ENCODE measurements at regions not wholly inside any gene's neighbourhood (a gene's known extent, or its start where the extent isn't known, plus 50 kb on each side); places are given as distances from the start of the nearest gene placed in this dataset.
"Not testable (repeated sequence)": the region's sequence is repeated elsewhere in the genome, so short reads cannot be mapped to it uniquely, and the experiment has no call there.

DNA sequence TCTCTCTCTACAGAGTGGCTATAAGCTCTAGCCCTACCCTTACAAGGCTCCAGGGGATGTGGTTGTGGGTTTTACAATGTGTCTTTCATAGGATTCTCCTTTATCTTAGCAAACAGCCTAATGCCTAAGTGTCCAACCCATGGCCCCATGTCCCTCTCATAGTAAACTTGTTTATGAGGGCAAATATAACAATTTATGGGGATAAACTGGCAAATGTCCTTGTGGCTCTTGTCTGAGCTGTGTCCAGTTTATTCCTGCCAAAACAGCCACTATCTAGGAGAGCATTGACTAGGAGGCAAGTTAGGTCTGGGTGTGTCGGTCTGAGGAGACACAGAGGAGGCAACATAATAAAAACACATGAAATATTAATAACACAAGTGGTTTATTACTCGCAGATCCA lies 335.1 kb downstream of the IZUMO3 start:
- Mint-ChIP-seq H3K27ac (no peak overlapping the region), H3K9me3 (ENCODE audit: insufficient read depth) (no peaks in the 10 kb centered on the region), H3K27me3 (no peaks in the 10 kb centered on the region), H3K4me3 (no peak overlapping the region), H3K4me1 (no peaks in the 10 kb centered on the region)
- H3K9ac ChIP-seq (ENCODE audit: low read length), result no peak overlapping the region
- no peak overlapping the region for H2AFZ ChIP-seq (ENCODE audit: insufficient read depth, low read depth, low read length, poor library complexity, severe bottlenecking)
- ChIA-PET CTCF (no interaction called here), POLR2A (no interaction called here)
- no peaks in the 10 kb centered on the region for H3K4me1 ChIP-seq (ENCODE audit: control insufficient read depth in 2 of 2, insufficient read depth in 2 of 2, low read length in 2 of 2)
- no peak overlapping the region for H3K27ac ChIP-seq (ENCODE audit: low read length in 2 of 2)
- DNase-seq, result no peak
- no peaks in the 10 kb centered on the region for H3K79me2 ChIP-seq (ENCODE audit: control insufficient read depth, insufficient read depth, low read length)
- peaks cover 0 to 4% (median 2%) of the 10 kb centered on the region in 3 donors for H3K9me3 ChIP-seq (ENCODE audit: control extremely low read depth in 1 of 3, control insufficient read depth in 2 of 3, insufficient read depth in 1 of 3, low read length in 2 of 3)
- H3K27me3 ChIP-seq (replicated peaks in 1 of 4; ENCODE audit: control extremely low read depth in 1 of 4, control insufficient read depth in 3 of 4, insufficient read depth in 4 of 4, low read length in 3 of 4), result no peaks in the 10 kb centered on the region
- H3K36me3 ChIP-seq (replicated peaks in 1 of 2; ENCODE audit: control extremely low read depth in 1 of 2, control insufficient read depth in 1 of 2, extremely low read depth in 1 of 2, insufficient read depth in 2 of 2, low read length in 1 of 2), result no peaks in the 10 kb centered on the region
- no peaks in the 10 kb centered on the region for H4K20me1 ChIP-seq (ENCODE audit: control insufficient read depth, insufficient read depth, low read length, poor library complexity, severe bottlenecking)
- no CpG with 5 or more reads among the region's 2 CpGs for WGBS (ENCODE audit: insufficient coverage)
- TF ChIP-seq CTCF (IDR thresholded peaks at IDR 0.05) (no peak), EZH2 (IDR thresholded peaks at IDR 0.05; ENCODE audit: borderline replicate concordance, insufficient read depth, low read depth, low read length, poor library complexity, severe bottlenecking) (no peak)
- no peak for ATAC-seq (ENCODE audit: low read depth)
- H3K4me3 ChIP-seq (ENCODE audit: control extremely low read depth in 1 of 5, extremely low read depth in 1 of 5, insufficient read depth in 1 of 5, low read depth in 2 of 5, low read length in 4 of 5), result no peak overlapping the region
- no peak overlapping the region for H3K4me2 ChIP-seq (replicated peaks; ENCODE audit: low read depth, low read length, poor library complexity, severe bottlenecking)
- intact Hi-C loops (cut with micrococcal nuclease), result no loop called here

GRCh38 chr9:24189986-24190385 lies 355.7 kb downstream of the IZUMO3 start:
- Mint-ChIP-seq H3K9me3 (ENCODE audit: insufficient read depth) (peaks cover 12% of the 10 kb centered on the region), H3K27ac (no peak overlapping the region), H3K27me3 (no peaks in the 10 kb centered on the region), H3K4me3 (no peak overlapping the region), H3K4me1 (no peaks in the 10 kb centered on the region)
- TF ChIP-seq EZH2 (IDR thresholded peaks at IDR 0.05; ENCODE audit: borderline replicate concordance, insufficient read depth, low read depth, low read length, poor library complexity, severe bottlenecking) (no peak), CTCF (IDR thresholded peaks at IDR 0.05) (no peak)
- CTCF ChIA-PET, result no interaction called here
- DNase-seq (no peak), ATAC-seq (ENCODE audit: low read depth) (no peak)
- Histone ChIP-seq H3K9ac (ENCODE audit: low read length) (no peak overlapping the region), H3K36me3 (replicated peaks in 1 of 2; ENCODE audit: control extremely low read depth in 1 of 2, control insufficient read depth in 1 of 2, extremely low read depth in 1 of 2, insufficient read depth in 2 of 2, low read length in 1 of 2) (no peaks in the 10 kb centered on the region), H3K4me2 (replicated peaks; ENCODE audit: low read depth, low read length, poor library complexity, severe bottlenecking) (no peak overlapping the region), H2AFZ (ENCODE audit: insufficient read depth, low read depth, low read length, poor library complexity, severe bottlenecking) (no peak overlapping the region), H3K27ac (ENCODE audit: low read length in 2 of 2) (no peak overlapping the region), H3K27me3 (replicated peaks in 1 of 4; ENCODE audit: control extremely low read depth in 1 of 4, control insufficient read depth in 3 of 4, insufficient read depth in 4 of 4, low read length in 3 of 4) (no peaks in the 10 kb centered on the region), H3K4me1 (ENCODE audit: control insufficient read depth in 2 of 2, insufficient read depth in 2 of 2, low read length in 2 of 2) (no peaks in the 10 kb centered on the region), H3K4me3 (ENCODE audit: control extremely low read depth in 1 of 5, extremely low read depth in 1 of 5, insufficient read depth in 1 of 5, low read depth in 2 of 5, low read length in 4 of 5) (no peak overlapping the region), H3K79me2 (ENCODE audit: control insufficient read depth, insufficient read depth, low read length) (no peaks in the 10 kb centered on the region), H4K20me1 (ENCODE audit: control insufficient read depth, insufficient read depth, low read length, poor library complexity, severe bottlenecking) (no peaks in the 10 kb centered on the region), H3K9me3 (ENCODE audit: control extremely low read depth in 1 of 3, control insufficient read depth in 2 of 3, insufficient read depth in 1 of 3, low read length in 2 of 3) (no peaks in the 10 kb centered on the region)
- WGBS (ENCODE audit: insufficient coverage), result 100% methylated on average over 1 of the region's 1 CpG
- intact Hi-C loops (cut with micrococcal nuclease), result no loop called here
- POLR2A ChIA-PET, result no interaction called here

- POLR2A ChIA-PET, result not testable (repeated sequence)
Measured at GRCh38 chr9:24180572-24180971, 354.5 kb upstream of the ELAVL2 start.

More at GRCh38 chr9:24180572-24180971, 354.5 kb upstream of the ELAVL2 start:
- H3K27ac ChIP-seq (ENCODE audit: low read length in 2 of 2); H3K79me2 ChIP-seq (ENCODE audit: control insufficient read depth, insufficient read depth, low read length); ATAC-seq (ENCODE audit: low read depth); H3K27me3 ChIP-seq (replicated peaks in 1 of 4; ENCODE audit: control extremely low read depth in 1 of 4, control insufficient read depth in 3 of 4, insufficient read depth in 4 of 4, low read length in 3 of 4); H3K4me2 ChIP-seq (replicated peaks; ENCODE audit: low read depth, low read length, poor library complexity, severe bottlenecking); DNase-seq; H3K4me3 ChIP-seq (ENCODE audit: control extremely low read depth in 1 of 5, extremely low read depth in 1 of 5, insufficient read depth in 1 of 5, low read depth in 2 of 5, low read length in 4 of 5); CTCF ChIA-PET; H2AFZ ChIP-seq (ENCODE audit: insufficient read depth, low read depth, low read length, poor library complexity, severe bottlenecking); intact Hi-C loops (cut with micrococcal nuclease); H4K20me1 ChIP-seq (ENCODE audit: control insufficient read depth, insufficient read depth, low read length, poor library complexity, severe bottlenecking); H3K4me3 Mint-ChIP-seq; H3K27me3 Mint-ChIP-seq; H3K27ac Mint-ChIP-seq; H3K4me1 Mint-ChIP-seq; H3K9ac ChIP-seq (ENCODE audit: low read length); H3K36me3 ChIP-seq (replicated peaks in 1 of 2; ENCODE audit: control extremely low read depth in 1 of 2, control insufficient read depth in 1 of 2, extremely low read depth in 1 of 2, insufficient read depth in 2 of 2, low read length in 1 of 2); H3K4me1 ChIP-seq (ENCODE audit: control insufficient read depth in 2 of 2, insufficient read depth in 2 of 2, low read length in 2 of 2): not testable (repeated sequence)
- no CpG with 5 or more reads among the region's 1 CpG for WGBS (ENCODE audit: insufficient coverage)
- peaks cover 0 to 11% (median 0%) of the 10 kb centered on the region in 3 donors for H3K9me3 ChIP-seq (ENCODE audit: control extremely low read depth in 1 of 3, control insufficient read depth in 2 of 3, insufficient read depth in 1 of 3, low read length in 2 of 3)
- H3K9me3 Mint-ChIP-seq (ENCODE audit: insufficient read depth), result peaks cover 21% of the 10 kb centered on the region
